Keratinocyte (primary cell): ENCODE measurements at regions not wholly inside any gene's neighbourhood (a gene's known extent, or its start where the extent isn't known, plus 50 kb on each side); places are given as distances from the start of the nearest gene placed in this dataset.

Source experiments
- DNase-seq: peaks from one replicate; pipeline ENCODE4 v3.0.0-alpha.2; 2011; ENCODE audit warnings: low read depth, missing footprints, low spot score
- FAIRE-seq: peaks from 2 replicates; lab custom pipeline; 2011; peaks lifted over from hg19 to GRCh38; lab: Jason Lieb, UNC
- H2AFZ ChIP-seq: 2 replicates; pipeline ENCODE4 v1.6.0; 2012; ENCODE audit warnings: low read length, control low read depth, inconsistent platforms; ENCODE audit not compliant: control insufficient read depth
- H3K27ac ChIP-seq: 2 replicates; pipeline ENCODE4 v1.5.1; 2011; ENCODE audit warnings: low read length; ENCODE audit not compliant: control insufficient read depth, insufficient read depth
- H3K27me3 ChIP-seq: 3 replicates; pipeline ENCODE4 v1.6.0; 2011; ENCODE audit warnings: low read length; ENCODE audit not compliant: control insufficient read depth, insufficient read depth; ENCODE audit errors: extremely low read depth
- H3K36me3 ChIP-seq, 2 experiments: 2 replicates in 1 of 2; 3 replicates in 1 of 2; pipeline ENCODE4 v1.5.1; 2011; ENCODE audit warnings: low read length in 2 of 2, mild to moderate bottlenecking in 1 of 2; ENCODE audit not compliant: control insufficient read depth in 2 of 2, insufficient read depth in 2 of 2; ENCODE audit errors: extremely low read depth in 1 of 2
- H3K4me1 ChIP-seq: 3 replicates; pipeline ENCODE4 v1.5.1; 2011; ENCODE audit warnings: low read length; ENCODE audit not compliant: control insufficient read depth, insufficient read depth; ENCODE audit errors: extremely low read depth
- H3K4me2 ChIP-seq: 3 replicates; pipeline ENCODE4 v1.6.0; 2011; ENCODE audit warnings: low read depth, low read length; ENCODE audit not compliant: control insufficient read depth, insufficient read depth; ENCODE audit errors: extremely low read depth
- H3K4me3 ChIP-seq, 3 experiments: fragments of 200-600 bp in 1 of 3; sonication (generic) in 1 of 3; 2 replicates in 2 of 3; 3 replicates in 1 of 3; pipeline ENCODE4 v1.5.1; 2011 to 2016; ENCODE audit warnings: low read length in 3 of 3, mild to moderate bottlenecking in 3 of 3, control low read depth in 2 of 3, inconsistent platforms in 1 of 3, low read depth in 1 of 3, mixed read lengths in 1 of 3, mixed run types in 1 of 3, moderate library complexity in 1 of 3; ENCODE audit not compliant: control insufficient read depth in 2 of 3, insufficient read depth in 2 of 3; ENCODE audit errors: extremely low read depth in 1 of 3
- H3K79me2 ChIP-seq: 2 replicates; pipeline ENCODE4 v1.6.0; 2012; ENCODE audit warnings: low read length; ENCODE audit not compliant: control insufficient read depth, insufficient read depth
- H3K9ac ChIP-seq: 3 replicates; pipeline ENCODE4 v1.6.0; 2011; ENCODE audit warnings: low read length; ENCODE audit not compliant: control insufficient read depth, insufficient read depth; ENCODE audit errors: extremely low read depth
- H3K9me1 ChIP-seq: 3 replicates; pipeline ENCODE4 v1.6.0; 2011; ENCODE audit warnings: low read length; ENCODE audit not compliant: control insufficient read depth, insufficient read depth; ENCODE audit errors: extremely low read depth
- H3K9me3 ChIP-seq: 2 replicates; pipeline ENCODE4 v1.5.1; 2012; ENCODE audit warnings: low read depth, low read length; ENCODE audit not compliant: control insufficient read depth
- H4K20me1 ChIP-seq: 3 replicates; pipeline ENCODE4 v1.6.0; 2011; ENCODE audit warnings: low read length; ENCODE audit not compliant: control insufficient read depth, insufficient read depth; ENCODE audit errors: extremely low read depth
- EZH2 ChIP-seq: IDR thresholded peaks from one replicate; pipeline ENCODE4 v1.6.1; 2012; ENCODE audit warnings: inconsistent platforms, mild to moderate bottlenecking, low read length, moderate library complexity
- dilution Hi-C: fragments of 300-500 bp; cut with MboI; formaldehyde crosslinking; loops from one replicate; pipeline ENCODE4 v1.7.0; 2020; ENCODE audit warnings: low sequenced_read_pairs; ENCODE audit not compliant: extremely low pct_ligation_motif_present
- TF ChIP-seq, protein P1 (sequence below), 3 experiments: IDR thresholded peaks in 1 of 3; conservative IDR thresholded peaks in 1 of 3; optimal IDR thresholded peaks in 1 of 3; 2 replicates in 2 of 3; 3 replicates in 1 of 3; pipeline versions ENCODE3 to v1.5.1; 2011; ENCODE audit warnings: low read length in 3 of 3, mild to moderate bottlenecking in 3 of 3, moderate library complexity in 2 of 3, control low read depth in 1 of 3, inconsistent platforms in 1 of 3; ENCODE audit not compliant: insufficient read depth in 2 of 3; ENCODE audit errors: extremely low read depth in 1 of 3

DNA sequence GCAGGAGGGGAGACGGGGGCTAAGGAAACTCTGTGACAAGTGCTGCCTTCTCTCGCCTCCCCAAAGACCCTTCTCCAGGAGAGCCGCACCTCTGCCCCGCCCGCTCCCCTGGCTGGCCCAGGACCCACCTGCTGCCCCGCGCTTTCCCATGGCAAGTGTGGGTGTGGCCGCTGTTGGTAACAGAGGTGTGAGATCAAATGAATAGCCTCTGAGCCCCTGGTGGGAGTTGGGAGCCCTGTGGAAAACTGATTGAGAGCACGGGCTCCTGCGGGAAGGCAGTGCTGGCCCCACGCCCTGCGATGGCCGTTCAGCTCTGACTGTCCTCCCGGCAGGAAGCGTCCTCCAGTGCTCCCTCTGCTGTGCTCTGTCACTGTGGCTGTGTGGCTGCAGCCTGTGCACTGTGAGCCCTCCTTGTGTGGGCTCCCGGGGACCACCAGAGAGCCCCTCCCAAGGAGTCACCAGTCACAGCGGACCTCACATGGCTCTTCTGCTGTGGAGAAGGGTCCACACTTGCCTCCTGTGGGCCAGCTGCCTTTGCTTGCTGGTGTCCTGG lies 1275.9 kb downstream of the BRD1 start:
- FAIRE-seq = no peak

DNA sequence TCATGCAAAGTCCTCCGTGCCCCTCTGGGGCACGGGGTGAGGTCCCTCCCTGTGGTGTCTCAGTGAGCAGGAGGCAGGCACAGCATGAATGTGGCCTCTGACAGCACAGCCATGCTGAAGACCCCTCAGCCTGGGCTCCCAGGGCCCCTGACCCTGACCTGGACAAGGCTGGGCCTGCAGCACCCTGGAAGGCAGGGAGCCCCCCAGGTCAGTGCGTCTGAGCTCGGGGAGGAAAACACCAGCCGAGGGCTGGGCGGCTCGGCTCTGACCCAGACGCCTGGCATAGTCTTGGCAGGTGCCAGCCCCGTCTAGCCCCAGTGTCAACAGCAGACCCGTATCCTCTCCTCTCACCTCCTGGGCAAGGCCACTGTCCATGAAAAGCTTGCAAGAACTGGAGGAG lies 1276.6 kb downstream of the BRD1 start:
- DNase-seq (no peak), FAIRE-seq (no peak)
- no peak overlapping the region for H3K27ac ChIP-seq
- no peaks in the 10 kb centered on the region for H3K4me1 ChIP-seq
- H3K9ac ChIP-seq = no peak overlapping the region
- no peak overlapping the region for H3K4me3 ChIP-seq
- TF ChIP-seq, protein P1, sequence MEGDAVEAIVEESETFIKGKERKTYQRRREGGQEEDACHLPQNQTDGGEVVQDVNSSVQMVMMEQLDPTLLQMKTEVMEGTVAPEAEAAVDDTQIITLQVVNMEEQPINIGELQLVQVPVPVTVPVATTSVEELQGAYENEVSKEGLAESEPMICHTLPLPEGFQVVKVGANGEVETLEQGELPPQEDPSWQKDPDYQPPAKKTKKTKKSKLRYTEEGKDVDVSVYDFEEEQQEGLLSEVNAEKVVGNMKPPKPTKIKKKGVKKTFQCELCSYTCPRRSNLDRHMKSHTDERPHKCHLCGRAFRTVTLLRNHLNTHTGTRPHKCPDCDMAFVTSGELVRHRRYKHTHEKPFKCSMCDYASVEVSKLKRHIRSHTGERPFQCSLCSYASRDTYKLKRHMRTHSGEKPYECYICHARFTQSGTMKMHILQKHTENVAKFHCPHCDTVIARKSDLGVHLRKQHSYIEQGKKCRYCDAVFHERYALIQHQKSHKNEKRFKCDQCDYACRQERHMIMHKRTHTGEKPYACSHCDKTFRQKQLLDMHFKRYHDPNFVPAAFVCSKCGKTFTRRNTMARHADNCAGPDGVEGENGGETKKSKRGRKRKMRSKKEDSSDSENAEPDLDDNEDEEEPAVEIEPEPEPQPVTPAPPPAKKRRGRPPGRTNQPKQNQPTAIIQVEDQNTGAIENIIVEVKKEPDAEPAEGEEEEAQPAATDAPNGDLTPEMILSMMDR (optimal IDR thresholded peaks at IDR 0.05 in 1 of 3, IDR thresholded peaks at IDR 0.05 in 1 of 3, conservative IDR thresholded peaks at IDR 0.05 in 1 of 3; ENCODE audit: extremely low read depth in 1 of 3, insufficient read depth in 2 of 3, low read length in 3 of 3) = no peak
- no peak for TF ChIP-seq EZH2
- H2AFZ ChIP-seq = no peak overlapping the region
- peaks cover 14% of the 10 kb centered on the region for H3K9me3 ChIP-seq
- no peaks in the 10 kb centered on the region for H3K36me3 ChIP-seq
- no peaks in the 10 kb centered on the region for H3K27me3 ChIP-seq
- no peaks in the 10 kb centered on the region for H4K20me1 ChIP-seq
- H3K9me1 ChIP-seq = no peaks in the 10 kb centered on the region
- no peaks in the 10 kb centered on the region for H3K79me2 ChIP-seq
- no peak overlapping the region for H3K4me2 ChIP-seq
- dilution Hi-C loops = no loop called here

More for the DNA sequence above, 1275.9 kb downstream of the BRD1 start:
- Histone ChIP-seq H4K20me1 (no peaks in the 10 kb centered on the region), H2AFZ (no peak overlapping the region), H3K27me3 (no peaks in the 10 kb centered on the region), H3K27ac (no peak overlapping the region), H3K9me1 (no peaks in the 10 kb centered on the region), H3K79me2 (no peaks in the 10 kb centered on the region), H3K4me3 (no peak overlapping the region), H3K36me3 (no peaks in the 10 kb centered on the region), H3K4me2 (no peak overlapping the region), H3K9me3 (peaks cover 12% of the 10 kb centered on the region), H3K4me1 (no peaks in the 10 kb centered on the region), H3K9ac (no peak overlapping the region)
- no peak for DNase-seq
- TF ChIP-seq, protein P1 (optimal IDR thresholded peaks at IDR 0.05 in 1 of 3, IDR thresholded peaks at IDR 0.05 in 1 of 3, conservative IDR thresholded peaks at IDR 0.05 in 1 of 3; ENCODE audit: extremely low read depth in 1 of 3, insufficient read depth in 2 of 3, low read length in 3 of 3) = no peak
- TF ChIP-seq EZH2 = no peak
- dilution Hi-C loops = no loop called here
